K562 (cell line): ENCODE measurements at regions not wholly inside any gene's neighbourhood (a gene's known extent, or its start where the extent isn't known, plus 50 kb on each side); places are given as distances from the start of the nearest gene placed in this dataset.

Experiments
- ATAC-seq: fragments of 200-7000 bp; cut with Tn5 transposase; 3 replicates; pipeline ENCODE4 v1.9.1; 2020; ENCODE audit warnings: moderate library complexity
- BruUV-seq: library from RNA; stranded (reverse); fragments of 400-500 nt; replicated peaks from 2 replicates; lab custom pipeline; 2021; lab: Mats Ljungman, UMichigan
- CTCF ChIA-PET: fragments of 300-600 bp; formaldehyde crosslinking; extraction: SDS; loops from one replicate; lab custom pipeline; 2021; ENCODE audit warnings: low intra/inter-chr PET ratio; lab: Yijun Ruan, JAX
- POLR2A ChIA-PET: fragments of 300-600, 350-650 bp; sonication (Branson Sonifier 250); formaldehyde crosslinking; extraction: SDS; loops from one replicate; lab custom pipeline; 2021; ENCODE audit warnings: antibody characterized with exemption, inconsistent platforms; lab: Yijun Ruan, JAX
- DNase-seq, 4 experiments: peaks; one replicate each; pipeline versions ENCODE4 v3.0.0 to v3.0.0-alpha.2; 2011 to 2018; ENCODE audit warnings: low spot score in 3 of 4, mixed read lengths in 3 of 4; ENCODE audit errors: extremely low read depth in 1 of 4
- FAIRE-seq: peaks from 2 replicates; lab custom pipeline; 2011; peaks lifted over from hg19 to GRCh38; lab: Jason Lieb, UNC
- H2AFZ ChIP-seq: 2 replicates; pipeline ENCODE4 v1.6.0; 2011; ENCODE audit warnings: low read depth, low read length, control low read depth, inconsistent platforms
- H3K27ac ChIP-seq: fragments of 200-600 bp; 3 replicates; pipeline ENCODE4 v1.8.0; 2011; ENCODE audit warnings: low read depth, mild to moderate bottlenecking, control low read depth, inconsistent platforms, low read length, moderate library complexity, mixed read lengths; ENCODE audit errors: extremely low read depth
- H3K27me3 ChIP-seq, 2 experiments: fragments of 300-600 bp in 1 of 2; 2 replicates in 1 of 2; 3 replicates in 1 of 2; pipeline versions ENCODE4 v1.6.0 to v1.8.0; 2011; ENCODE audit warnings: inconsistent platforms in 2 of 2, low read length in 2 of 2, mild to moderate bottlenecking in 1 of 2, mixed read lengths in 1 of 2, moderate library complexity in 1 of 2; ENCODE audit not compliant: control insufficient read depth in 2 of 2, insufficient read depth in 2 of 2
- H3K36me3 ChIP-seq: fragments of 300-600 bp; 3 replicates; pipeline ENCODE4 v1.8.0; 2011; ENCODE audit warnings: mild to moderate bottlenecking, low read length, inconsistent platforms; ENCODE audit not compliant: control insufficient read depth, insufficient read depth
- H3K4me1 ChIP-seq, 2 experiments: fragments of 200-600 bp in 1 of 2; replicated peaks in 1 of 2; 2 replicates in 1 of 2; 3 replicates in 1 of 2; pipeline versions ENCODE4 v1.5.1 to v1.8.0; 2011; ENCODE audit warnings: inconsistent platforms in 2 of 2, low read length in 2 of 2, mild to moderate bottlenecking in 1 of 2, mixed read lengths in 1 of 2, moderate library complexity in 1 of 2; ENCODE audit not compliant: control insufficient read depth in 2 of 2, insufficient read depth in 2 of 2
- H3K4me2 ChIP-seq: 2 replicates; pipeline ENCODE4 v1.6.1; 2011; ENCODE audit warnings: low read length, control low read depth, inconsistent platforms, mixed read lengths; ENCODE audit not compliant: insufficient read depth
- H3K4me3 ChIP-seq: fragments of 200-600 bp; sonication (generic), shearing (Covaris generic); 2 replicates; pipeline ENCODE4 v1.5.1; 2016; ENCODE audit warnings: control low read depth, inconsistent platforms
- H3K79me2 ChIP-seq: fragments of 200-600 bp; 3 replicates; pipeline ENCODE4 v1.8.0; 2011; ENCODE audit warnings: low read length, inconsistent platforms; ENCODE audit not compliant: control insufficient read depth, insufficient read depth
- H3K9ac ChIP-seq, 2 experiments: 2 replicates each; pipeline versions ENCODE4 v1.6.0 to v1.6.1; 2011; ENCODE audit warnings: low read depth in 2 of 2, low read length in 2 of 2, control low read depth in 1 of 2, inconsistent platforms in 1 of 2, mild to moderate bottlenecking in 1 of 2, mixed read lengths in 1 of 2; ENCODE audit not compliant: insufficient read depth in 1 of 2
- H3K9me1 ChIP-seq: one replicate; pipeline ENCODE4 v1.6.0; 2011; ENCODE audit warnings: inconsistent platforms, mild to moderate bottlenecking, low read length, moderate library complexity; ENCODE audit not compliant: control insufficient read depth, insufficient read depth
- H3K9me3 ChIP-seq: replicated peaks from 2 replicates; pipeline ENCODE4 v1.5.1; 2011; ENCODE audit warnings: low read depth, low read length, inconsistent platforms; ENCODE audit not compliant: control insufficient read depth, insufficient read depth
- H4K20me1 ChIP-seq: replicated peaks from 2 replicates; pipeline ENCODE4 v1.6.1; 2011; ENCODE audit warnings: low read length, inconsistent platforms, mixed read lengths; ENCODE audit not compliant: control insufficient read depth, insufficient read depth
- ATF1 ChIP-seq, 2 experiments: fragments of 450-650 bp in 1 of 2; IDR thresholded peaks; 2 replicates each; pipeline ENCODE4 v1.6.1; 2016; ENCODE audit warnings: missing compliant biosample characterization in 1 of 2, missing genetic modification characterization in 1 of 2
- ATF7 ChIP-seq: fragments of 450-650 bp; IDR thresholded peaks from 2 replicates; pipeline ENCODE4 v1.7.1; 2014; ENCODE audit warnings: mild to moderate bottlenecking, moderate library complexity
- CCNT2 ChIP-seq: IDR thresholded peaks from 2 replicates; pipeline ENCODE4 v1.6.1; 2011; ENCODE audit warnings: borderline replicate concordance, low read depth, mild to moderate bottlenecking, moderate library complexity, mixed read lengths, low read length; ENCODE audit not compliant: insufficient read length; ENCODE audit errors: extremely low read depth
- ID3 ChIP-seq, 2 experiments: fragments of 250-450 bp in 1 of 2; fragments of 450-650 bp in 1 of 2; sonication (Bioruptor Pico) in 1 of 2; IDR thresholded peaks; 2 replicates each; pipeline versions ENCODE4 v1.6.1 to v1.8.0; 2016 to 2021; ENCODE audit warnings: mild to moderate bottlenecking in 2 of 2, moderate library complexity in 2 of 2, missing compliant biosample characterization in 1 of 2, missing genetic modification characterization in 1 of 2
- MYC ChIP-seq, 2 experiments: fragments of 250-450 bp in 1 of 2; sonication (Bioruptor Pico) in 1 of 2; IDR thresholded peaks; 2 replicates each; pipeline versions ENCODE4 v1.5.1 to v1.6.1; 2012 to 2021; ENCODE audit warnings: low read depth in 2 of 2, borderline replicate concordance in 1 of 2, improper control_type of control experiment in 1 of 2, low read length in 1 of 2, mild to moderate bottlenecking in 1 of 2, moderate library complexity in 1 of 2
- POLR2G ChIP-seq: fragments of 200-400 bp; formaldehyde crosslinking; IDR thresholded peaks from 2 replicates; pipeline ENCODE4 v1.6.1; 2017; ENCODE audit warnings: low read depth, mild to moderate bottlenecking, antibody characterized with exemption, low read length, moderate library complexity
- PTRF ChIP-seq: fragments of 450-650 bp; IDR thresholded peaks from 2 replicates; pipeline ENCODE4 v1.6.1; 2016; ENCODE audit warnings: mild to moderate bottlenecking, missing genetic modification characterization, missing compliant biosample characterization
- ZNF224 ChIP-seq: sonication (generic); formaldehyde crosslinking; IDR thresholded peaks from 2 replicates; pipeline ENCODE4 v1.8.0; 2022; ENCODE audit warnings: mild to moderate bottlenecking, missing genetic modification reagents
- ZNF445 ChIP-seq: fragments of 250-450 bp; sonication (Bioruptor Pico); IDR thresholded peaks from 2 replicates; pipeline ENCODE4 v1.4.0; 2020; ENCODE audit warnings: low read depth, mild to moderate bottlenecking, moderate library complexity
- ZNF766 ChIP-seq: fragments of 200-800 bp; sonication (Bioruptor generic); conservative IDR thresholded peaks from 2 replicates; pipeline ENCODE4 v1.6.1; 2016; ENCODE audit warnings: missing genetic modification characterization, missing compliant biosample characterization
- WGBS: fragments of 100-300 bp; shearing (Covaris generic); methylation state at CpG from one replicate; pipeline ENCODE4 v1.1.6; 2016; ENCODE audit warnings: low coverage, mixed read lengths; ENCODE audit not compliant: insufficient coverage; ENCODE audit errors: missing lambda C conversion rate; 5-methylcytosine and 5-hydroxymethylcytosine counted together
- in situ Hi-C: fragments of 300-500 bp; cut with MboI; formaldehyde crosslinking; loops from 4 replicates; pipeline ENCODE4 v1.15.0; 2018; ENCODE audit warnings: inconsistent platforms, mixed read lengths
- intact Hi-C: fragments of 100-400 bp; cut with micrococcal nuclease; formaldehyde crosslinking; loops from 2 replicates; pipeline ENCODE4 v1.14.2; 2022
- TF ChIP-seq, protein P1 (sequence below): fragments of 450-650 bp; formaldehyde crosslinking; IDR thresholded peaks from 2 replicates; pipeline ENCODE4 v1.4.0; 2022; ENCODE audit warnings: missing genetic modification characterization
- TF ChIP-seq, protein P2 (sequence below): fragments of 250-450 bp; sonication (Bioruptor Pico); IDR thresholded peaks from 2 replicates; pipeline ENCODE4 v1.8.0; 2021; ENCODE audit warnings: mild to moderate bottlenecking, moderate library complexity

- Histone ChIP-seq H3K9me1 (no peaks in the 10 kb centered on the region), H3K79me2 (no peaks in the 10 kb centered on the region), H2AFZ (no peak overlapping the region), H3K36me3 (no peaks in the 10 kb centered on the region), H3K27ac (no peak overlapping the region), H3K9ac (no peak overlapping the region), H3K4me2 (no peak overlapping the region), H3K4me1 (no peaks in the 10 kb centered on the region), H3K9me3 (no peaks in the 10 kb centered on the region), H4K20me1 (no peaks in the 10 kb centered on the region), H3K27me3 (no peaks in the 10 kb centered on the region), H3K4me3 (no peak overlapping the region)
- in situ Hi-C loops: no loop called here
- DNase-seq (no peak), ATAC-seq (no peak), FAIRE-seq (no peak)
- ChIA-PET CTCF (no interaction called here), POLR2A (interaction anchor here (0.7 kb wide), 1 partner anchor 18 kb away, joined by 3 read pairs; no protein-coding TSS in a partner anchor)
- intact Hi-C loops: no loop called here
- TF ChIP-seq ZNF224 (CRISPR knock-in tag): no peak
- TF ChIP-seq ATF7: no peak
- TF ChIP-seq, protein P1, sequence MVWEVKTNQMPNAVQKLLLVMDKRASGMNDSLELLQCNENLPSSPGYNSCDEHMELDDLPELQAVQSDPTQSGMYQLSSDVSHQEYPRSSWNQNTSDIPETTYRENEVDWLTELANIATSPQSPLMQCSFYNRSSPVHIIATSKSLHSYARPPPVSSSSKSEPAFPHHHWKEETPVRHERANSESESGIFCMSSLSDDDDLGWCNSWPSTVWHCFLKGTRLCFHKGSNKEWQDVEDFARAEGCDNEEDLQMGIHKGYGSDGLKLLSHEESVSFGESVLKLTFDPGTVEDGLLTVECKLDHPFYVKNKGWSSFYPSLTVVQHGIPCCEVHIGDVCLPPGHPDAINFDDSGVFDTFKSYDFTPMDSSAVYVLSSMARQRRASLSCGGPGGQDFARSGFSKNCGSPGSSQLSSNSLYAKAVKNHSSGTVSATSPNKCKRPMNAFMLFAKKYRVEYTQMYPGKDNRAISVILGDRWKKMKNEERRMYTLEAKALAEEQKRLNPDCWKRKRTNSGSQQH (CRISPR knock-in tag): no peak
- no peak for TF ChIP-seq CCNT2
- no peak for TF ChIP-seq PTRF
- no peak for TF ChIP-seq ID3 (CRISPR knock-in tag; IDR thresholded peaks at IDR 0.05)
- TF ChIP-seq ID3 (tag; IDR thresholded peaks at IDR 0.05): no peak
- TF ChIP-seq, protein P2, sequence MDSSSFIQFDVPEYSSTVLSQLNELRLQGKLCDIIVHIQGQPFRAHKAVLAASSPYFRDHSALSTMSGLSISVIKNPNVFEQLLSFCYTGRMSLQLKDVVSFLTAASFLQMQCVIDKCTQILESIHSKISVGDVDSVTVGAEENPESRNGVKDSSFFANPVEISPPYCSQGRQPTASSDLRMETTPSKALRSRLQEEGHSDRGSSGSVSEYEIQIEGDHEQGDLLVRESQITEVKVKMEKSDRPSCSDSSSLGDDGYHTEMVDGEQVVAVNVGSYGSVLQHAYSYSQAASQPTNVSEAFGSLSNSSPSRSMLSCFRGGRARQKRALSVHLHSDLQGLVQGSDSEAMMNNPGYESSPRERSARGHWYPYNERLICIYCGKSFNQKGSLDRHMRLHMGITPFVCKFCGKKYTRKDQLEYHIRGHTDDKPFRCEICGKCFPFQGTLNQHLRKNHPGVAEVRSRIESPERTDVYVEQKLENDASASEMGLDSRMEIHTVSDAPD (CRISPR knock-in tag): no peak
- TF ChIP-seq MYC (IDR thresholded peaks at IDR 0.05; ENCODE audit: low read depth, low read length): no peak
- TF ChIP-seq MYC (CRISPR knock-in tag; IDR thresholded peaks at IDR 0.05; ENCODE audit: borderline replicate concordance, low read depth): no peak
- no peak for TF ChIP-seq ZNF445 (CRISPR knock-in tag)
- no peak for TF ChIP-seq POLR2G
- no peak for TF ChIP-seq ATF1 (CRISPR knock-in tag; IDR thresholded peaks at IDR 0.05)
- no peak for TF ChIP-seq ATF1 (tag; IDR thresholded peaks at IDR 0.05)
- TF ChIP-seq ZNF766 (CRISPR knock-in tag): no peak
- WGBS: 16% methylated on average over 8 of the region's 8 CpGs
- BruUV-seq: no TSS peak
Measured at GRCh38 chr7:20980232-20980631, 193.5 kb upstream of the SP8 start.
